RWPE1 (cell line): ENCODE measurements at regions not wholly inside any gene's neighbourhood (a gene's known extent, or its start where the extent isn't known, plus 50 kb on each side); places are given as distances from the start of the nearest gene placed in this dataset.

Experiments used
- CTCF ChIA-PET: fragments of 350-600 bp; sonication (Branson Sonifier 250); formaldehyde crosslinking; extraction: SDS; loops from one replicate; lab custom pipeline; 2021; lab: Yijun Ruan, JAX
- POLR2A ChIA-PET: fragments of 400-600 bp; formaldehyde crosslinking; extraction: SDS; loops from one replicate; lab custom pipeline; 2020; ENCODE audit warnings: antibody characterized with exemption; ENCODE audit not compliant: low non-redundant PET; lab: Yijun Ruan, JAX
- DNase-seq: peaks from one replicate; pipeline ENCODE4 v3.0.0; 2012; ENCODE audit warnings: low spot score
- H3K27ac ChIP-seq: fragments of 450-650 bp; 2 replicates; pipeline ENCODE4 v1.5.1; 2017
- TF ChIP-seq, protein P1 (sequence below): fragments of 450-650 bp; conservative IDR thresholded peaks from 2 replicates; pipeline ENCODE4 v1.5.1; 2017; ENCODE audit warnings: low read depth, mild to moderate bottlenecking

GRCh38 chr13:85529218-85529594, 270.0 kb downstream of the SLITRK6 start:
- ChIA-PET POLR2A (no interaction called here), CTCF (no interaction called here)
- TF ChIP-seq, protein P1, sequence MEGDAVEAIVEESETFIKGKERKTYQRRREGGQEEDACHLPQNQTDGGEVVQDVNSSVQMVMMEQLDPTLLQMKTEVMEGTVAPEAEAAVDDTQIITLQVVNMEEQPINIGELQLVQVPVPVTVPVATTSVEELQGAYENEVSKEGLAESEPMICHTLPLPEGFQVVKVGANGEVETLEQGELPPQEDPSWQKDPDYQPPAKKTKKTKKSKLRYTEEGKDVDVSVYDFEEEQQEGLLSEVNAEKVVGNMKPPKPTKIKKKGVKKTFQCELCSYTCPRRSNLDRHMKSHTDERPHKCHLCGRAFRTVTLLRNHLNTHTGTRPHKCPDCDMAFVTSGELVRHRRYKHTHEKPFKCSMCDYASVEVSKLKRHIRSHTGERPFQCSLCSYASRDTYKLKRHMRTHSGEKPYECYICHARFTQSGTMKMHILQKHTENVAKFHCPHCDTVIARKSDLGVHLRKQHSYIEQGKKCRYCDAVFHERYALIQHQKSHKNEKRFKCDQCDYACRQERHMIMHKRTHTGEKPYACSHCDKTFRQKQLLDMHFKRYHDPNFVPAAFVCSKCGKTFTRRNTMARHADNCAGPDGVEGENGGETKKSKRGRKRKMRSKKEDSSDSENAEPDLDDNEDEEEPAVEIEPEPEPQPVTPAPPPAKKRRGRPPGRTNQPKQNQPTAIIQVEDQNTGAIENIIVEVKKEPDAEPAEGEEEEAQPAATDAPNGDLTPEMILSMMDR = no peak
- no peak for DNase-seq
- no peak overlapping the region for H3K27ac ChIP-seq

GRCh38 chr13:85528491-85529217, 270.6 kb downstream of the SLITRK6 start:
- no peak overlapping the region for H3K27ac ChIP-seq
- POLR2A ChIA-PET = no interaction called here
- CTCF ChIA-PET = no interaction called here
- no peak for DNase-seq
- TF ChIP-seq, protein P1 = no peak

- TF ChIP-seq, protein P1 = no peak
- no peak overlapping the region for H3K27ac ChIP-seq
- no peak for DNase-seq
- POLR2A ChIA-PET = interaction anchor here (0.6 kb wide), 1 partner anchor 8 kb away, joined by 3 read pairs; no protein-coding TSS in a partner anchor
- CTCF ChIA-PET = no interaction called here
Measured at GRCh38 chr13:85527316-85527715, 271.9 kb downstream of the SLITRK6 start.

- ChIA-PET POLR2A (no interaction called here), CTCF (no interaction called here)
- no peak overlapping the region for H3K27ac ChIP-seq
Measured at GRCh38 chr13:85525411-85525810, 273.8 kb downstream of the SLITRK6 start.

DNA sequence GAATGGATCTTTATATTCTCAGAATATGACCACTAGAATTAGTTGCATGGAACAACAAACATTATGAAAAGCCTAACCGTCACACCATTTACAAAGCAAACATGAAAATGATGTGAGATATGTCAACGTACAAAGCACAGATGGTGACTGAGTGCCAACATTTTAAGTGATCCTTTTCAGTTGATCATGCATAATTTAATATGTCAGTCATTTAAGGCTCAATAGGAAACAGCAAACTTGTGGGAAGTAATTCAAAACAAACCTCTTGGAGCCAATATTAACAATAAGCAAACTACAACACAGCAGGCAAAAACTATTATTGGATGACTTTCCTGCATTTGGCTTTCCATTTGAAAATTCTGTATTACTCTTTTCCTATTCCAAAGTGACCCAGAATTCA, 277.6 kb downstream of the SLITRK6 start:
- no peak overlapping the region for H3K27ac ChIP-seq
- TF ChIP-seq, protein P1 = no peak
- CTCF ChIA-PET = no interaction called here
- POLR2A ChIA-PET = no interaction called here
- no peak for DNase-seq

More at GRCh38 chr13:85525411-85525810, 273.8 kb downstream of the SLITRK6 start:
- no peak for DNase-seq
- TF ChIP-seq, protein P1 = no peak

GRCh38 chr13:85520445-85520844, 278.8 kb downstream of the SLITRK6 start:
- H3K27ac ChIP-seq = no peak overlapping the region
- POLR2A ChIA-PET = no interaction called here
- DNase-seq = no peak
- CTCF ChIA-PET = no interaction called here
- TF ChIP-seq, protein P1 = no peak
